Jurkat, Clone E6-1 (cell line): ENCODE measurements at regions not wholly inside any gene's neighbourhood (a gene's known extent, or its start where the extent isn't known, plus 50 kb on each side); places are given as distances from the start of the nearest gene placed in this dataset.

Experiments used
- DNase-seq: peaks from one replicate; pipeline ENCODE4 v3.0.0-alpha.2; 2011; ENCODE audit warnings: low read depth, low spot score
- H3K4me3 ChIP-seq: 2 replicates; pipeline ENCODE4 v1.5.1; 2011; ENCODE audit warnings: mild to moderate bottlenecking, low read length, control low read depth, moderate library complexity

DNA sequence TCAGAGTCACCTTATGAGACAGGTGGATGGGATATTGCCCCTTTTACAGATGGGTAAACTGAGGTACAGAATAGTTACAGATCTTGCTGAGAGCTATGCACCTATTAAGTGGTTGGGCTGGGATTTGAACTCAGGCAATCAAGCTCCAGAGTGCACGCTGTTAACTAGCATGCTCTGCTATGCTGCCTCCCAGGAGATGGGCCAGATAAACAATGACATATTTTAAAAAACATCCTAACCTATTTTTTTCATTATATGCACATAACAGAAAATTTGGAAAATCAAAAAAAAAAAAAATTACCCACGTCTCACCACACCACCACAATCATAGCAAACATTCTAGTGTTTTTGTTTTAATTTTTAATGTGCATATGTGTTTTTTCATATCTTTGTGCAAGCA, 123.4 kb upstream of the STC2 start:
- no peak overlapping the region for H3K4me3 ChIP-seq
- no peak for DNase-seq

DNA sequence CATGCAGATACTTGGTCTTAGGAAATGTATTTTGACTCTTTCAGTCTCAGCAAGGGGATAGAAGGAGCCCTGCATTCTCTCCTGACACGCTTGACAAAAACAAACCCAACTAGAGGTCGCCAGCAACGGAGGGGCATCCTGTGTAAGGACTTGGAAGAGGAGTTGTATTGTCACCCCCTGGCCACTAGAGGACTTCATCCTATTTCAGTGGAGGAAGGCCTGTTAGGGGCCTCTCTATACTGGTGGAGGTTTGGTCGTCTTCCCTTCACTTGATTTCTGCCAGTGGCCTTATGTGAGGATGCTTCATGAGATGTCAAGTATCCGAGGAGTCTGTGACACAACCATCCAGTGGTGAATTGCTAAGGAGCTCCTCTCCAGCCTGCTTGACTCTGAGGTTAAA, 122.8 kb upstream of the STC2 start:
- H3K4me3 ChIP-seq: no peak overlapping the region
- peak; percentile 56 for DNase-seq

DNA sequence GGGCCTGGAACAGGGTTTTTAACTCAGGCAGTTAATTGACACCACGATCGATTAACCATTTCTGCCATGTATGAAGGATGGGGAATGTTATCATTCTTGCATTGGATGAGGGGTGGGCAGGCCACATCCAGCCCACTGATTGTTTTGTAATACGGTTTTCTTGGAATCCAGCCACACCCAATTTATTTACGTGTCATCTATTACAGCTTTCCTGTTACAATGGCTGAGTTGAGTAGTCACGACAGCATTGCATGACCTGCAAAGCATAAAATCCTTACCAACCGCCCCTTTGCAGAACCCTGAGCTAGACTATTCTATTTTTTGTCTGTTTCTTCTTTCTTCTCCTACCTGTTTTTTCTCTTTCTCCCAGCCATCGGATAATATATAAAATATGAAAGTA, 122.0 kb upstream of the STC2 start:
- no peak for DNase-seq
- no peak overlapping the region for H3K4me3 ChIP-seq

DNA sequence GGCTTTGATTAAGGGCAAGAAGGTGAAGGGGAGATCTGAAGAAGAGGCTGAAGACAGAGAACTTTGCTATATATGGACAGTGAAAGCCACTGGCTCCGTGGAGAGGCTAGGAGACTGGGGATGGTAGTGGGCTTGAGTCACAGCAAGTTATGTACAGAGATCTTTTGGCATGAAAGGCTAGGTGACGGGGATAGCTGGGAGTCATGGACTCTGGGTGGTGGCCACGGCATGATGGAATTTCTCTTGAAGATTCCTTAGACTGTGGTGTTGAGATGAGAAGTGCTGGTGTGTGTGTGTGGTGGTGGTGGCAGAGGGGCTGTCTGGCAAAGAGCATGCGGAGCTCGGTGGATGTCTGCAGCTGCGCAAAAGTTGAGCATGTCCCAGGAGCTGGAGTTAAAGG, 120.6 kb upstream of the STC2 start:
- H3K4me3 ChIP-seq: no peak overlapping the region
- DNase-seq: no peak

DNA sequence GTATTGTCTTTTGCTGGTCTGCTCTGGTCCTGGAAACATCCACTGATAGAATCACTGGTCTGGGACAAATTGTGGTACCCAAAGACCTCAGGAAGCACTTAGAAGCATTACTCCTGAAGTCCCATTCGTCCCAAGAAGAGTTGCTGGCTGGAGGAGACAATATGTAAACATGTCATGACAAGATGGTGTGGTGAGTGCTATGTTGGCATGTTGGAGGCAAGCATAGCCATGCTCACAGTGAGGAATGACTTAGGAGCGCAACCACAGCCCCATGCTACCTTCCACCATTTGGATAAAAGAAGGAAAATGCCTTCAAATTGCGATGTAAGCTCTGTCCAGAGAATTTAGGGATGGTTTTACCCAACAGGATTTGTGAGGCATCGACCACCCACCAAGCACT, 115.8 kb upstream of the STC2 start:
- H3K4me3 ChIP-seq: no peak overlapping the region
- no peak for DNase-seq

DNA sequence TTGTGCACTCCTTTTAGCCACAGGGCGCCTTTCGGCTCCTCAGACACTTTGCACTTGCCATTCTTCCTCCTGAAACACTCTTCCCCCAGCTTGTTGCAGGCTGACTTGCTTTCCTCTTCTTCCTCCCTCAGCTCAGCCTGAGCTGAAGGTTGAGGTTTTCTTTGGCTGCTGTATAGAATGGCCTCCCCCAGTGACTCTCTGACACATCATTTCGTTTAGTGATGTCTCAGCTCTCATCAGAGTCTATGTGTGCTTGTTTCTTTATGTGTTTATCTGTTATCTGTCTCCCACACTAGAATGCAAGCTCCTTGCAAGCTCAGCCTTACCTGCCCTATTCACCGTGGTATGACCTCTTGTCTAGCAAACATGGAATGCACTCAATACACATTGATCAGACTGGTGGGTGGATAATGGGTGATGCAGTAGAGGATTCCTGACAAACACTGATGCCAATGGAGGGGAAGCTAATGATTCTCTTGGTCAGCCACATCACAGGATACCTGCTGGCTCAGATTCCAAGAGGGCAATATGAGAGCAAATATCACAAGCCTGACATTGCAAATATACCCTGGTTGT, 112.9 kb upstream of the STC2 start:
- no peak overlapping the region for H3K4me3 ChIP-seq
- no peak for DNase-seq

DNA sequence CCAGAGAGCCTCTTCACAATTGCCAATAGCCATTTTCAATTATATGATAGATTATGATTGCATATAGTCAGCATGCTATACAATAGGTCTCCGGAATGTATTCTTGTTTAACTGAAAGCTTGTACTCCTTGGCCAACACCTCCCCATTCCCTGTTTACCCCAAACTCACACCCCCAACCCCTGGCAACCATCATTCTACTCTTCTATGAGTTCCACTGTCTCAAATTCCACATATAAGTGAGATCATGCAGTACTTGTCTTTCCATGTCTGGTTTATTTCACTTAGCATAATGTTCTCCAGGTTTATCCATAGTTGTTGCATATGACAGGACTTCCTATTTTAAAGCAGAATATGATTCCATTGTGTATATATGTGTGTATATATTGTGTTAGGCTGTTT, 110.7 kb upstream of the STC2 start:
- DNase-seq: no peak
- no peak overlapping the region for H3K4me3 ChIP-seq

DNA sequence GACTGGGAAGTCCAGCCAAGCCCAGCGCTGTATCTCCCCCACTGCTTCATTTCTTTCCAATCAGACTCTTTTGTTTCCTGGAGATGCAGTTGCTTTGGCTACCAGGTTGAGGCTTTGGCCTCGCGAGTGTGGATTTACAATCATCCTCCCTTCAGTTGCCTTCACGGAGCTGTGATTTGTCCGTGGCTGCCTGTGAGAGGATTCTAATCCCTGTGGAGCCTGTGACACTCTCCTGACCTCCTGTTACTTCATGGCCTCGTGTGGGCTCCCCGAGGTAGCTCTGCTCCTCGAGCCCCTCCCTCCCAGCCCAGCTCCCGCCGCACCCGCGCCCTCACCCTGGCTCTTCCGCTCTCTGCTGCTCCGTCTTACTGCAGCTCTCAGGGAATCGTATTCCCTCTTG, 107.2 kb upstream of the STC2 start:
- no peak for DNase-seq
- H3K4me3 ChIP-seq: no peak overlapping the region

DNA sequence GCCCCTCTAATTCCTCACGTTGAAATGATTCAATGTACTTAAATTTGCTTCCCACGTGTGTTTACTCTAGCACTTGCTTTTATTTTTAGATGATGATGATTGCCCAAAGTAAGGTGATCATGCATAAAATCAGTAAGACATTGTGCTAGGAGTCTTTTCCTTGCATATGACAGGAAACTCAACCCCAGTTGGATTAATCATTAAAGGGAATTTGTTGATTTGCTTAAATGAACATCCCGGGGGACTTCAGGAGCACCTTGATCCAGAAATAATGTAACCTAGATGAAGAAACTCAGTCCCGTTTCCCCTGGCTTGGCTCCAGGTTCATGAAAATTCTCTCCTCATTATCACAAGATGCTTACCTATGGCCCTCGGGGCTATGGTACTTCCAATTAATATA, 106.1 kb upstream of the STC2 start:
- DNase-seq: no peak
- no peak overlapping the region for H3K4me3 ChIP-seq

DNA sequence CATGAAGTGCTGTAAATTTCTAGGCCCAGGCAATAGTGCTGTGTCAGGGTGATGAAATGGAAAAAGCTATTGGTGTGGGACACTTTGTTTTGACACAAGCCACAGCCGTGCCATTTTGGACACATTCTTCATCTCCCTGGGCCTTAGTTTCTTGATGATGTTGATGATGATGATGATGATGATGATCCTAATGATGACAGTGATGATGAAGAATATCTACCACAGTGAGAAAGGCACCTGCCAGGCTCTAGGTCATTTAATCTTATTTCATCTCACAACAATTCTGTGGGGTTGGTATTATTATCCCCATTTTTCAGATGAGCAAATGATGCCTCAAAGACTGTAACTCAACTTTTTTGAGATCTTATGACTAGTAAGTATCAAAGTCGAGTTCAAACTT, 102.2 kb upstream of the STC2 start:
- no peak overlapping the region for H3K4me3 ChIP-seq
- DNase-seq: no peak

DNA sequence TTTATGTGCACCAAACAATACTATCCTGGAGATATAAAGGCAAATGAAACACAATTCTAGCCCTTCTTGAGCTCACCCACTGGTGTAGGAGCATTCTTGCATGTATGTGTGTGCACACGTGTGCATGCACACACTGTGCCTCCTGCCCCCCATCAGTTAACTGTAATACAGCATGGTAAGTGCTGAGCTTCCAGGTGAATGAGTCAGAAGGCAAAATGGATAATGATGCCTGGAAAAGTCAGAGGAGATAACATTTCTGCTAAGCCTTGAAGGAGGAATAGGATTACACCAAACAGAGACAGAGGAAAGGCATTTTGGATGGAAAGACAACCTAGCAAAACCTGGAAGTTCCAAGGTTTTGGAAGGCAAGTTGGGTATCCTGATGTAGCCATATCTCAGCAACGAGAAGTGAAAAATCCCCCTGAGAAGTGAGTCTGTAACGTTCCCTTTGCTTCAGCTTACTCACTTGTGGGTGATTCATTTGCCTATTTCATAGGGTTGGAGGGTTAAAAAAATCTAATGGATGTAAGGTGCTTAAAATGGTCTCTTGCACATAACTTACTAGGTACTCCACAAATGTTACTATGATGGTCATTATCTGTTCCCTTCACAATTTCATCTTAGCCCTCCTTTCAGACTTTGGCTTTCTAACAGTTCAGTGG, 101.4 kb upstream of the STC2 start:
- no peak overlapping the region for H3K4me3 ChIP-seq
- DNase-seq: no peak

DNA sequence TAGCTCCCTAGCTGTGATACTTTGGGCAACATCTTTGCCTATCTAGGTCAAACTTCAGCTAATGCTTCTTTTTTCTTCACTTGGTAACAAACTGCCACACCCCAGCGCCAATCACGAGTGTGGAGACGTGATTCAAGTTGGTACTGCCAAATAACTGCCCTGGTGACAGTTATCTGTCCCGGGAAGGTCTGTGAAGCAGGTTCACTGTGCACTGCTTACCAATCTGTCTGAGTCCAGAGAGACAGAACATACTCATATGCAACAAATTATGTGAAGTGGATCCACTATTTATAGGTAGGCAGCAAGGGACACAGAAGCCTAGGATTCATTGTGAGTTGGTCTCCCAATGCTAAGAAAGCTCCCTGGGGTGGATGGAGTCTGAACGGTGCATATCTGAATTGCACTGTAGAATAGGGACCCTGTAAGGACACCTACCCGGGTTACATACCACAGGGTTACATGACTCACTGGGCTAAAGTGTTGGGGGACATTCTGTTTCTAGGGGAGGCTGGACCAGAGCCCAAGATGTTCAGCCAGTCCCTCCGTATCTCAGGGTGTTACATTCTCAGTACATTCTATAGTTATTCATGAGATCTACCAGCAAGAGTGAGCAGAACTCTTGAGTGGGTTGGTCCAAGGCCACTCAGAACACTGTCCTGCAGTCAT, 95.4 kb upstream of the STC2 start:
- no peak overlapping the region for H3K4me3 ChIP-seq
- no peak for DNase-seq

DNA sequence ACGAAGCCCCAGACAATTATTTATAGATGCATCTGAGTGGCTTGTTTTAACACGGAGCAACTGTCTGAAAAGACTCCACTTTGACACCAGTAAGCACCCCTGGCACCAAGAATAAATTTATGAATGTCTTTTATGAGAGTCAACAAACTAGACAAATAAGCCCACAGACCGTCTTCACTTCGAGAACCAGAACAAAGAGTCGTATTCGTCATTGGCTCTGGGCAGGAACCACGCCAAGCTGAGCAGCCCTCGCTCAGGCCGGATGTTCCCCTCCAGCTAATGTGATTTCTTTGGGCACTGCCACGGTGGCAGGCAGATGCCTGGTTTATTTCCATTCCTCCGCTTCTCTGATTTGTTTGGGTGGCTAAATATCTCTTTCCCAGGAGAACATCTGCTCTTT, 91.9 kb upstream of the STC2 start:
- no peak for DNase-seq
- H3K4me3 ChIP-seq: no peak overlapping the region

DNA sequence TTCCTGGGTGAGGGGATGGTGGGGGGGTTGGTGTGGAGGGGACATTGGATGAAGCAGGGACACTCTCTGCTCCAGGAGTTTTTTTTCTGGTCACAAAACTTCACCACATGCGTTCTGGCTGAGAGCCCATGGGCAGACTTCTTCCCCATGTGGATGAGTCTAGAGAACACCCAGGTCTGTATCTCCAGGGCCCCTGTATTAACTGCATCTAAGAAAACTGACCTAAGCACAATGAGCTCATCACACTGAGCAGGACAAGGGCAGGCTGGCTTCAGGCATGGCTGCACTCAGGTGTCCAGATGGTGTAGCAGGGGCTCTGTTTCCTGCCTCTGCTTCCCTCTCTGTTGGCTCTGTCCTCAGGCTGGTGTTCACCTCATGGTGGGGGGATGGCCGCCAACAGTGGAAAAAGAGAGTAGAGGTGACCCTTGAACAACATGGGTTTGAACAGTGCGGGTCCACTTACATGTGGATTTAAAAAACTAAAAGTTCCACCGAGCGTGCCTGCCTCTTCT, 85.3 kb upstream of the STC2 start:
- H3K4me3 ChIP-seq: no peak overlapping the region
- no peak for DNase-seq

DNA sequence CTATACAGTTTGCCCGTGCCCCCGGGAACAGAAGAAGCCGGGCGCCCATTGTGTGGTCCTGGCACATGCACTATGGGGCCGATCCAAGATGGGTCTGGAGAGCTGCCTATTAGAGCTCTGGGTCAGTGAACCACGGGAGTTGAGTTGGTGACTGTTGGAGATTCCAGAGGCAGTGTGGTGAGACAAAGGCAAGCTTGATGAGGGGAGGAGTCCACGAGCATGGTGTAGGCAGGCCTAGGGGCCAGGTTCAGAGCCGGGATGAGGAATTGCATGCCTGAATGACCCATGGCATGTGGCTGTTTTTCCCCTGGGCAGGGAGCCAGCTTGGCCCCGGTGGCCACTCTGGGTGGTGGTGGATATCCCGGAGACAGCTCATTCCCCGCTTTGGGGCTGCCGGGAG, 84.4 kb upstream of the STC2 start:
- DNase-seq: no peak

DNA sequence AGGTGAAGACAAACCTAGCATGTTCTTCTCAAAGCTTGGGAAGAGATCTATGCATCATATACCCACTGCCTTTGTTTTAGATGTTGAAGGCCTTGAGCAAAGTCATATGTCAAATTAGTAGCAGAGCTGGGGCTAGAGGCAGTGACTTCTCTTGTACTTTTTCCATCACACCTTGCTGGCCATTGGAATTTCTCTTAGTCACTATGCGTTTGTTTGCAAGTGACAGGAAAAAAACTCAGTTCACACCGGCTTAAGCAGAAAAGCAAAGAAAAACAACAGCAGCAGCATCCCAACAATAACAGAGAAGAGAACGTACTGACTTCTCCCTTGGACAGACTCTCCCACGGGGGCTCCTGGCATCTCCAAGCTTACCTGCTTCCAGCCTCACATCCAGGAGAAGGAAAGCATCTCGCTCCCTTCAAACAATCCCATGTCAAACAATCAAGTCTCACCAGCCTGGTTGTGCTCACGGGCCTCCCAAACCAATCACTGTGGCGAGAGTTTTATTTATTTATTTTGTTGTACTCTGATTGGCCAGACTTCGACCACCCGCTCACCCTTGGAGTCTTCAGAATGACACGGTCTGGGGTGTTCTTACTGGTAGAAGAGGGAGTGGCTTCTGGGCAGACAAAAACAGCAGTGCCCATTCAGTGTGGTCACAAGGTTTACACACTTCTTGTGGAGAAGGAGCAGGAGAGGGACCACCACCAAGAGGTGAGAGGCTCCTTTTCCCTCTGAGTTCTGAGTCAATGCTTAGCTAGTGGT, 83.8 kb upstream of the STC2 start:
- no peak for DNase-seq
- no peak overlapping the region for H3K4me3 ChIP-seq

More for the DNA sequence above, 84.4 kb upstream of the STC2 start:
- H3K4me3 ChIP-seq: no peak overlapping the region

DNA sequence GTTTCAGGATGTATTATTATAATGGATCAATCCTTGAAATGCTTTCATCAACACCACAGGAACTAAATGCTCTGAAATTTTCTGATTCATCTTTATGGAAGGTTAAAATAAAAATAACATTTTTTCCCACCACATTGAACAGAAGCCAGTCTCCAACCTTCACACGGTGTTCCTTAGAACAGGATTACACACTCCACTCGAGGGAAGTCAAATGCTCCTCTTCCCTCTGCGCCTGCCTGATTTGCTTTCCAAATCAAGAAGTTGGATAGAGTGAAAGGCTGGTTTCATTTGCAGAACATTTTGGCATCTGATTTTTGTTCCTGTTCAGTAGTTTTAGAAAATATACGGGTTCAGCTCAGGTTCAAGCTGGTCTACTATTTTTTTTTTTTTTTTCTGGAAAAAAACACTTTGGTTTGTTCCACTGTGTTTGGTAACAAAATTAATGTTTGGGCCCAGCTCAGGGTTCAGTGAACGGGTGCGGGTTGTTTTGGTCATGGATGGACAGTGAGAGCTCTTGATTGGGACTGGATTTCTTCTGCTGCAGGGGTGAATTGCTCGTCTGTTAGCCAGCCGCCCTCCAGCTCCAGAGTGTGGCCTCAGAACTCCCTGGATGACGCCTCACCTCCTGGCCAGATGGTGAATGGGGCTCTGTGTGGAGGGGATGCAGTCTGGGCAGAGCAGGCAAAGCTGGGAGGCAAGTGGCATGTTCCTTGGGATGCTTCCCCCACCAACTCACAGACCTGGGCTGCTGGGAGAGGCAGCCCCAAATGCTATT, 82.4 kb upstream of the STC2 start:
- no peak overlapping the region for H3K4me3 ChIP-seq
- no peak for DNase-seq

DNA sequence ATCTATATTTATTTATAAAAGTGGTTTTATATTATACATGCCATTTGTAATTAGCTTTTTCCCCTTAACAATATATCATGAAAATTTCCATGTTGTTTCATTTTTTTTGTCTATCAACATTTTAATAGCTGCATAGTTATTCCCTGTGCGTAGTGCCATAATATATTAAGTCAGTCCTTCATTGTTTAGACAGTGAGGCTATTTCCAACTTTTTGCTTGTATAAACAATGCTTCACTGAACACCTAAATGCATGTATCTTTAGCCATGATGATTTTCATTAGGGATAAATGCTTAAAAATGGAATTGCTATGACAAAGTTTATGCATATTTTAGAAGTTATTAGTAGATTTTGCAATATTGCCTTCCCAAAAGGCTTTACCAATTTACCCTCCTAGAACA, 80.7 kb upstream of the STC2 start:
- no peak for DNase-seq
- no peak overlapping the region for H3K4me3 ChIP-seq

DNA sequence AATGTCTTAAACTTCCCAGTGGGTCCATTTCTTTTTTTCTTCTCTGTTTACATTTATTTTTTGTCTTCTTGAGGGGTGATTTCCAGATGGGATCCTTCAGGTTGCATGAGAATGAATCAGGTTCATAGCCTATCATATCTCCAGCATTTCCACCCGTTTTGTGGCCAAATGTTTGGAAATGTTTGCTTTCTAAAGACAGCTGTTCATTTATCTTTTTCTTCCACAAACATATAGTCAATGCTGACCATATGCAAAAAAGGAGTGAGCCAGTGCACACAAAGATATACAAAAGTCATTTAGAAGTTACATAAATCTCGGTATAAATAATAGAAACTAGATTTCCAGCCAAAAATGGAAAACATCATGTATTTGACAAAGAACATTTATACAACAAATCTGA, 71.6 kb upstream of the STC2 start:
- H3K4me3 ChIP-seq: no peak overlapping the region
- no peak for DNase-seq
